Muscle of arm (tissue), 1 donor: ENCODE measurements at regions not wholly inside any gene's neighbourhood (a gene's known extent, or its start where the extent isn't known, plus 50 kb on each side); places are given as distances from the start of the nearest gene placed in this dataset.

Source experiments
- DNase-seq: peaks from one replicate; pipeline ENCODE4 v3.0.0-alpha.2; 2013

DNA sequence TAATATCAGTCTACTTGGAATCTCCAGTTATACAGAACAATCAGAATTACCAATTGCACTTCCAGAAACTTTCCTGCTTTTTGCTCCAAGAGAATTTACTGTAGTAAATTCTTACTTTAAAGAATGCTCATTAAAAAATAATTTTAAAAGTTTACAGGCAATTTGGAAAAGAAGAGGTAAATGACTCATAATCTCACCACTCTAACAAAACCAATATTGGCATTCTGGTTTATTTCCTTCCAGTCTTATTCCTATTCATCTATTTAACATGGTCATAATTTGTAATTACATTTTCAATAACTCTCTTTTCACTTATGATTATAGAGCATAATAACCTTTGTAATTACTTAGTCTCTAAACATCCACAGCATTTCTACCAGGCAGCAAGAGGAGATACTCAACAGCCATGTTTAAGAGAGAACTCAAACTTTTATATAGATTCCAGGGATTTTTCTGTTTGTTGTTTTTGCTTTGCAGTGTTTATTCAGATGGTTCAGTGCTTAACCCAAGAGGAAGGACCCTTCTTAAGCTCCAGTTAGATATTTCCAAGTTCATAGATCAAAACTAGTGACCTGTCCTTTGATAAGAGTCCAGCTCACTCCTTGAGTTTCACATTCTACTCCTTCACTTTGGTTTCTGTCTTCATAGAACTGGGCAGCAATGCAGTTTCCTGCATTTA is 464.7 kb downstream of the TXNL1 start:
- DNase-seq: no peak

DNA sequence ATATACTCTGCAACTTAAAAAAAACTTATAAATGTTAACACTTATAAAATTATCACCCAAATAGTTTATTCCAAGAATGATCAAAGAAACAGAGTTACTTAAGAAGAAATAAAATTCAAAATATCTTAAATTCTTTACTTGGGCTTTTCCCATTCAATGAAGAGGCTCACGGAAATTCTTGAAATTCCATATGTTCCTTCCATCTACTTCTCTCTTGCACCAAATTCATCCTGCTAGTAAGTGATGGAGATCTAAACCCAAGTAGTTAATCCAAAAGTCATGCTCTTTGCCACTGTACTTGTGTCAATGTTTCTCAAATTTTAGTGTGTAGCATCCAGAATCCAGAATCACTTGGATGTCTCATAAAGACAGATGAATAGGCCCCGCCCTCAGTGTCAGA is 465.9 kb downstream of the TXNL1 start:
- DNase-seq: no peak

DNA sequence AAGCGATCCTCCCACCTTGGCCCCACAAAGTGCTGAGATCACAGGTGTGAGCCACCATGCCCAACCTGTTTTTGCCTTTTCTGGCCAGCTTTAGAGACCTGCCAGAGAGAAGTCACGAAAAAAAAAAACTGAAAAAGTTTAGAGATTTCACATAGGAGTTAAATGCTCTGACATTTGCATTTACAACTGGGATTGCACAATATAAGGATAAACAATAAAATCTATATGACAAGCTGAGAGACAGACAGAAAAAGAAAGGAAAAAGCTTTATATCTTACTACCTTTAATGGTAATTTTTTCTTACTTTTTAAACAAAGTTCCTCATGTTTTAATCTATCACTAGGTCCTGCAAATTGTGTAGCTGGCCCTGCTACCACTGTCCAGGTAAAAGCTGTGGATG is 466.5 kb downstream of the TXNL1 start:
- DNase-seq: no peak

DNA sequence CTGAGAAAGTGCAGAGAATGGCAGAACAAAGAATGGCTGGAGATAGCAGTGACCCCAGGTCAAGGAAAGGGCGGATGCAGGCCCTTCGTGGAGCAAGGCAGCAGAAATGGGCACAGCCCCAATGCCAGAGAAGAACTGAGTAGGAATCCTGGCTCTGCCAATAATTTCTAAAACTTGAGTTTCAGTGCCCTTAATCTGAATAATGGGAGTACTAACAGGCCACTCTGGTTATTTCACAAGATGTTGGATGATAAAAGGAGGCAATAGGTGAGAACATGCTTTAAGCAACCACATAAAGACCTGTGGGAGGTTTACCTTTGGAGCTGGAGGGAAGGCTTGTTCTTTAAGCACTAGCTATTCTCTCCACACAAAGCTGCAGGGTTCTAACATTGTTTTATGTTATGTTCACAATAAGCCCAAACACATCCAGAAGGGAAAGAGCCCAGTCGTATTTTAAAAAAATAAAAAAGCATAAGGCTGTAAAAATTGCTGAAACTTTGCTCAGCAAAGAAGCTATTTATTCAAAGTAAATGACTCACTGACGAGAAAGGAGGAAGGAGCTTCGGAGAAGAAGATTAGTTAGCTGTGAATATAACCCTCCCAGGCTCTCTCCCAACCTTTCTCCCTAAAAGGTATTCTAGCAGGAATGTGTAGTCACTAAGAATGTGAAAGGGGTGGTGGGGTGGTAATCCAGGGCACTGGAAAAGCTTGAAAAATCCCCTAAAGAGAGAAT is 470.2 kb downstream of the TXNL1 start:
- no peak for DNase-seq

DNA sequence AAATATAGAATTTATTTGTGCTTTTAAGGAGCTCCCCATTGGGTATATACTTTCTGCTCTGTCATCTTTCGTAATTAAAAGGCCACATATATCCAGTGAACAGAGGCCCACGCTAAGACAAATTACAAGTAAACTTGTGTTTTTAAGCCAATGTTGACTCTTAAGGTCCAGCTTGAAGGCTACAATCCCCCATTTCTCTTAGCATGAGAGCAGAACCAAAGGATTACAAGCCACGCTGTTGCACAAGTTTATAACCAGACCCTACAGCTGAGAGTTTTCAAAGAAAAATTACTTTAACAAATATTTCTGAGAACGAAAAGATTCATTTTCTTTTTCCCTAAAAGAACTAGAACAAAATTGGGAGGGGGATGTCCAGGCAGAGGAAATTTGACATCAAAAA is 471.0 kb downstream of the TXNL1 start:
- no peak for DNase-seq

DNA sequence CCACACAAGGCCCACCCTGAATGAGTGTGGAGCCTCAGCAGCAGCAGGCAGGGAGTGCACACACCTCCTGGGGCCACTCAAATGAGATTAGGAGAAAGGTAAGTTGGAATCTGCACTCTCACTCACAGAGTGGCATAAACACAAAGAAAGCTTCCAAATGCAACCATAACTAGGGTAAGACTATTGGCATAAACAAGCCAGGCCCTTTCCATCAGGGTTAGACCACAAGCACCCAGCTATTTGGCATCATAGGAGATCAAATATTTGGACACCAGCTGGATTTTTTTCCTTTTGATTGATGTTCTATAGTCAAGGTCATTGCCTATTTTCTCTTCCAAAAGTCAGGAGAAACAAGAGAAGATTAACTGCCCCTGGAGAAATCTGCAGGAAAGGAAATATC is 471.5 kb downstream of the TXNL1 start:
- no peak for DNase-seq

DNA sequence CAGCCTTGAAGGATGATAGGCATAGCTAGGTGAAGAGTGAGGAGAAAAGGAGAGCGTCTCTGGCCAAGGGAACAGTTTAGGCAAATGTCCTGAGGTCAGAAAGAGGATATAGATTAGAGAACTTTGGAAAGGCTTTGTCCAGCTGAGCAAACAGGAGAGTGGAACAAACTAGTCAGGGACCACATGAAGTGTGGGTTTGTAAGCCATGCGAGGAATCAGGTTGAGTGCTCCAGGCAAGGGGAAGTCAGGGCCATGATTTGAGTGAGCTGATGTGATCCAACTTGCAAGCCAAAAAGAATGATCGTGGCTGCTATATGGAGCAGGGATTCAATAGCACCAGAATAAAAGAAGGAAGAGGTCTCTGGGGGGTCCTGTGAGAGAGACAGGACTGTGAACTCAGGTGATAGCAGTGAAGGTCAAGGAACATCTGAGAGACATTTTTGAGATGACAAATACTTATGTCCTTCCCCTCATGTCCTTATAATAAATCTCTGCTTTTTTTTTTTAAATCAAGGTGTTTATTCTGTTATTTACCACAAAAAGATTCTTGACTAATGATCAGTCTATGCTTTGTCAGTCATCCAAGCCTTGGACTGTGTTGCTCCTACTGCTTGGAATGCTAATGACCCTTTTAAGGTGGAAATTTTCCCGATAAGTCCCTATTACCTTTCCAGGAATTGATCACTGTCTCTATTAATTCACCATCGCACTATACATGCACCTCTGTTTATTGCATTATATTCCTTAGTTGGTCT is 472.6 kb downstream of the TXNL1 start:
- DNase-seq: no peak

DNA sequence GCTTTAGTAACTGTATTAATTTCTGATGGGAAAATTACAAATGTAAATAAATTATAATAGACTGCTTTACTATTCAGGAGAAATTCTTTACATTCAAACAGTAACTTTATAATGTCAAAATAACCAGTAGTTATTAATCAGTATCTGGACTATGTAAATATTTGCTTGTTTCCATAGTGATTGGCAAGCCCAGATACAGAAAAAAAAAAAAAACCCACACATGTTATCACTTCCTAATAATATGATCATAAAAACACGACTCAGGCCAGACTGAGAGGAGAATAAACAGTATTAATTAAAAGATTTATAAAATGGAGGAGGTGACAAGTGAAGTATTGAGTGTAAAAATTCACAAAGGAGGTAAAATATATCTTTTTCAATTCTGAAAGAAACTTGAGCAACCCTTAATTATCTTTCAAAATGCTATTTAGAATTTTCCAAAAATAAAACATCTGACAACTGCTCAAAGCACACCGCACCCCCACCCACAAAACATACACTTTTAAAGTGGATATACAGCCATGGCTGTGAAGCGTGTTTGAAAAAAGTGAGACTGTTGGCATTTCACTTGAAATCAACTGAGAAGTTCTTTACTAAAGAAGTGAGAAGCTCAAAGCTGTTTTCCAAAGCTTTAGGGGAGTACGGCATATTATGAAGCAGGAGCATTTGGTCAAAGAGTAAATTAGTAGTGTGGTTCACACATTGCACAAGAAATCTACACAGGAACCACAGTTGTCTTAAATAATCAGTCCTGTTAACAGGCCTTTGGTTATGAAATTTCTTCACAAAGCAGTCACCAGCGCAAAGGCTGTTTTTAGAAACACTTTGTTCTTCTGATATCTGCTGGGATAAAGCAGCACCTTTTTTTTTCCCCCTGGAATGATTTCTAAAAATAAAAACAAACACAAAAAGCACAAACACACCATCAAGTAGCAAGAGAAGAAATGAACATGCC is 475.8 kb downstream of the TXNL1 start:
- DNase-seq: peak; percentile 68

DNA sequence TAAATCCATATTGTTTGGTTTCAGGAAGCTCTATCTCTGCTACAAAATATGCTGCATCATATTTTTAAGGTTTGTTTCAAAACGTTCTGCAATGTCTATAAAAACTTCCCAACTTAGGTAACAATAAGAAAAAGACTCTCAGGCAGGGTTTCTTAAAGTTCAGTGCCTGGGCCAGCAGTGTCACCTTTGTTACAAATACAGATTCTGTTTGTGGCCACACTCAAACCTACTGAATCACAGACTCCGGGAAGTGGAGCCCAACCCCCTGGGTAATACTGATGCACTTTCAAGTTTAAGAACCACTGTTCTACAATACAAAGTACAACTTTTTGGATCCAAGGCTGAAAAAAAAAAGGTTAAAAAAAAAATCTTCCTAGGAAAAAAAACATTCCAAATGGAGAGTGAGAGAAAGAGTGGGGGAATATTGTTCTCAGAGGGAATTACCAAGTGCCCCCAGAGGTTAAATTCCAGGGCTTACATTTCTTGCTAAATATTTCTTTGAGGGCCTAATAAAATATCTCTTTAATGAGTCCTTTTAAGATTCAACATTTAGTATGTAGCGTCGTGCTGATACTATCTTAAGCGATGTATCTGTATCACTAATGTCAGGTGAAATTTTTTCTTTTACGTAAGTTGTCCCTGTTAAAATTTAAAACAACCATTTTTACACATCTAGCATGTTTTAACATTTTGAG is 476.7 kb downstream of the TXNL1 start:
- peak; percentile 18 for DNase-seq

DNA sequence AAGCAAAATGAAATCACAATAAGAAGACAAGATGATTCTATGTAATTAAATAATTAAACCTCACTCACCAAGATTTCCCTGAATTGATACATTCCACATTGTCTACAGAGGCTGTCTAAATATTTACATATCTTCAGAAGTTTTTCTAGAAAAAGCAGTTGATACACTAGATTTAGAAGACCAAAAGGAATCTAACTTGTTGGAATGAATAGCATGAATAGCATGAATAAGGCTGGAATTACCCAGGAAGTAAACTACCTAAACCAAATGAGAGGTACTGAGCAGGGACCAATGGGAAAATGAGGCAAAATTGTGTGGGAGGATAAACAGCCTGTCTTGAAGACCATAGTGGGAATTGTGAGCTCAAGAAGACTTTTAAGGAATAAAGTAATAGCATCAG is 479.7 kb downstream of the TXNL1 start:
- DNase-seq: no peak

DNA sequence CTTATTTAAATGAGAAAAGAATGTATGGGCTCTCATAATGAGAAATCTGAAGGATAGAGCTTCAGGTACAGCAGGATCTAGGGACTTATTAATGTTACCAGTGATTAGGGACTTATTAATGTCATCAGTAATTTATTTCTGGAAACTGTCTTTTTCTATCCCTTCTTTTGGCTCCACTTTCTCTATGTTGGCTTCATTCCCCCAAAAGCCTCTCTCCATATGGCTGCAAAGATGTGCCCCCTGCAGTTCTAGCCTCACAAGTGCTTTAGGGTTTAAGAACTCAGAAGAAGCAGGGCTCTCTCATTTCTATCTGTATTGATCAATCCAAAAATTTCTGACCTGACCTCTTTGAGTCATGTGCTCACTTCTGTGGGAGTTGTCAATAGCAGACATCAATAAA is 480.9 kb downstream of the TXNL1 start:
- DNase-seq: no peak

DNA sequence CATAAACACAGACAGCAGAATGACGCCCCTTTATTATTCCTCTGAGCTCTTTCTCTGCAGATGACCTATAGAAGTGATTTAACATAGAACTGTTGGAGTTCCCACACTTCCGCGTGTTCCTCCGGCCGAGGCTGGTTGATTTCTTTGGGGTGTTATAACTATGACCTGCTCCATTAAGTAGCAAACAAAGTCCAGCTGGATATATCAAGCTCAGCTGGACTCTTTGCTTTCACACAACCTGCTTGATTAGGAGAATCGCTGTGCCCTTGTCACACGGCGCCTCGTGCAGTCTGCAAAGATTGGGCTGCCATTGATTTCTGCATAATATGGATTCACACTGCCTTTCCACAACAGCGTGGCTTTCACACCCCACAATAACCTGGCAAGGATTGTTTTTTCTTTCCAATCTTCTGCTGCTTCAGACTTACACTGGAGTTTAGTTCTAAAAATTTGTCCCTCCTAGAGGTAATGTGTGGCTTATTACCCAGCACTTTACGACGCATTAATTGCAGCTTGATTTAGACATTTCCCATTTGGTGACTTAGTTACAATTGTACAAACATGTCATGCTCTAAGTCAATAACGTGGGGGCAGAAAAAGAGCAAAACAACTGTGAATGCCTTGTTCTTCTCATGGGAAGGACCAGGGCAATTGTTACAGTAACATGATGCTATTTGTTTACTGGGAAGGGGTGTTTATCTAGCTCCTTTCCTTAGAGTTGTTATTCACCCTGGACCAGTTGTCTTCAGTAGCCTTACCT is 485.7 kb downstream of the TXNL1 start:
- DNase-seq: no peak

DNA sequence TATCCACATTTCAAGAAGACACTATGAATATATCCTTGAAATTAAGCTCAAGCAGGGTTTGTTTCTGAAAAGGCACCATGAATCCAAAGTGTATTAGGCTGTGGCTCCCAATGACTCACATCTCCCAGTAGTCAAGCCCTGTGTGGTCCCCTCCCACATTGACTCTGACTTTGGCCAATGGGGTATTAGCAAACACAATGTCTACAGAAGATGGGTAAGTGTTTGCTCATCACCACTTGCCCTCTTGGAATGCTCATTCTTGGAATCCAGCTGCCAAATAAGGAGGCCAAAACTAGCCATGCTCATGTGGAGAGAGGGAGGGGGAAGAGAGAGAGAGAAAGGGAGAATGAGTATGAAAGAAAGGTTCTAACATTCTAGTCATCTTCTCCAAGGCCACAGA is 490.0 kb downstream of the TXNL1 start:
- DNase-seq: no peak

DNA sequence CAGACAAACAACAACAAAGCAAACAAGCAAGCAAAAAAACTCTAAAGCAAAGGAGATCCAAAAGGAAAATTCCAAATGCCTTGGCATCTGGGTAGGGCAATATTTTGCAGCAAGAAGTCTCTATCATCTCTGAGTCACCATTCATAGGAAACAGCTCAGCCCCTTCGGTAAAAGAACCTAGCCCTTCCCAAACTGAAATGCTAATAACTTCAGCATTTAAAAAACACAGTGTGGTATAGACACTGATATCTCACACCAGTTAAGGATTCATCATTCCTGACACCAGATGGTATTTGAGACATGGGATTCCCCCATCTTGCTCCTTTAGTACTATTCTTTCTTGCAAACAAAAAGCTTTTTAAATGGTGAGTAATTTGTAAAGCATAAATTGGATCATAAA is 491.8 kb downstream of the TXNL1 start:
- no peak for DNase-seq

DNA sequence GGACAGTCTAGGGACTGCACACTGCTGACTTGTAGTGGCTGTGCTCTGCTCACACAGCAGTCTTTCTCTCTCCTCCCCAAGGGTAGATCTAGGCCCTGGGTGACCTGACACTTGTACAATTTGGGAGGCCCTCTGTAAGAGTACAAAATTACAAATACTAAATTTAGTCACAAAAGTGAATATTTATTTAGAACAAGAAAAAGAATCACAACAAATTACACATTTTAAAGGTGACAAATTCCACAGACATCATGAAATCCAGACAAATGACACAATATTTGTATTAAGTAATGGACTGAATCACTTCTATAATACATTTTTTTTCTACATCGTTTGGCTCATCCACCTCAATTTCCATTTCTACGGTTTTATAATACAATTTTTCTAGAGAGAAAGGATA is 496.4 kb downstream of the TXNL1 start:
- DNase-seq: no peak

DNA sequence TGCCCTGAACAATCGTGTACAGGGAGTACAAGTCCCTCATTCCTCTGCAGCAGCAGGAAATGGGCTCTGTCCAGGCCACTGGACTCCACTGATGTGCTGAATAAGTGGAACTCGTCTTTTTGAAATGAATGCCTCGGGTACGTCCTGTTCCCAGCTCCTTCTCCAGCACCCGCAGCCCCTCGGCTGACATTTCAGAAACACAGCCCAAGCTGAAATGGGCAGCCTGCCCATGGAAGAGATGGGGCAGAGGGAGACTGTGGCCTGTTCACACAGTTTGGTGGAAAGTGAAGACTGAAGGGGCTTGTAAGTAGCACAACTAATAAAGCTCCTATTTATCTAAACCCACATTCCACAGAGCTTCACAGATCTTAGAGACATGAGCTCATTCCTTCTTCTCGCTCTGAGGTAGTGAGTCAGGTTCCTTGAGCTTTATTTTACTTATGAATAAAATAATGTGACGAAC is 498.6 kb downstream of the TXNL1 start:
- no peak for DNase-seq

DNA sequence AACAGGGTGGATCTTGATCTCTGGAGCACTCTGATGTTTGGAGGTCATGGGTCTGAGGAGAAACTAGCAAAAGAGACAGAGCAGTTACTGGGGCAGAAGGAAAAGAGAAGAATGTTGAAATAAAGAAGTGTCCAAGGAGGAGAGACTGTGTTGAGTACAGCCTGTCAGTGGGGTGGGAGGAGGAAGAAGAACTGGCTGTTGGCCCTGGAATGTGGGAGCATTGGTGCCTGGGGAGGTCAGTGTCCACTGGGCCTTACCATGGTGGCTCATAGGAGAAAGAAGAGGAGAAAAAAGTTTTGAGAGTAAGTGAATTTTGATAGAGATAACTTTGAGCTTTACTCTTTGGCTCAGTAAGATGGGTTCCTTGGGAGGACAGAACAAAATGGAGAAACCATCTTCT is 499.0 kb downstream of the TXNL1 start:
- DNase-seq: no peak

DNA sequence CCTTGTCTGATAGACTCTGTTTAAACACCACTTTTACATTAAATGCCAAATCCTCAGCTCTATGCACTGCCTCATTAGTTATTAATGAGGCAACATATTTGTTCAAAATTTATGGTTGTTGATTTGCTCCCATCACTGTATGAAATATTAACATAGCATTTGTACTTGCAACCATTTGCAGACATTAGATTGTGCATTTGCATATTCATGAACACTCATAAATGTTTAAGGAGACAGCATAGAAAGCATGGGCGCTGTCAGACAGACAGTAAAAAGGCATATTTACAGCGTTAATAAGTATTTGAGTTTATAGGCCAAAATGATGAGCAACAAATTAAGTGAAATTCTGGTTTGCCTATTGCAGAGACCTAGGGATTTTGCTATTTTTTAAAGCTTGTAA is 502.3 kb downstream of the TXNL1 start:
- no peak for DNase-seq

DNA sequence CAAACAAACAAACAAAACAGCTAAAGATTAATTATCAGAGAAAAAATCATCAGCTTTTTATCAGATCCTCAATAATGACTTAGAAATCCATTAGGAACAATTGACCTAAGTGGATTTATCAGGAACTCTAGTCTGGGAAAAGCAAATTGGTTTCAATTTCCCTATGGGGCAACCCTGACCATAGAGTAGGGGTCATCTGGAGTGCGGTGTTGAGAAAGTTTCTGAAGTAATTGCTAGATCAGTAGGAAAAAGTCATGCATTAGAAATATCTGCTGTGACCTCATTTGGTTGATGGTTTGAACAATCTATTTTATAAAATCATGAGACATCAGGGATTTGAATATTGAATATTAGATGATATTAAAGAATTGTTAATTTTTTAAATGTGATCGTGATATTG is 507.9 kb downstream of the TXNL1 start:
- no peak for DNase-seq

DNA sequence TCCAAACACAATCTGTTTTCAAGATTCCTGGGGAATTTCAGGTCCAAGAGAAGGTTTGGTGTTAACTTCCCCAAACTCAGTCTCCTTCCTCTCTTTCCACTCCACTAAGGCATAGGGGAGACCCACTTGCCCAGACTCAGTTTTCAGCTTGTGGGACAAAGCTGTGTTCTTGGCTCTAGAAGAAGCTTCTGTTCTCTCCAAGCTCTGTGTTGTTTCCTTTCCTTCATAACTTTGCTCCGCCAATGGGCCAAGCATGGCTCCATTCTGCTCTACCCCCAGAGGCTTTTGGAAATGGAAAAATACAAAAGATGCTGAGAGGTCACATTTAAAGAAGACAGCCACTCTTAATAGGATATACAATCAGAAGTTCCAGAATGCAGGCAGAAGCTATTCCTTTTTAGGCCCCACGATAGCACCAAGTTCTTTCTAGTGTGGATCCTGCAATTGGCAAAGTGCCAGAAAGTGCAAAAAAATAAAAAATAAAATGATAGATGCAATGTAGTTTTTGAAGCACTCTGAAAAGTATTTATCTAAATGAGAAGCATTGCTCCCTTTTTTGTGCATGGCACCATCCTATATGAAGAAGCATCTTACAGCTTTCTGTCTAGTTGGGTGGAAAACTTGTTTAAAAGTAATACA is 510.1 kb downstream of the TXNL1 start:
- no peak for DNase-seq
